OCI-LY3 (cell line): ENCODE measurements at regions not wholly inside any gene's neighbourhood (a gene's known extent, or its start where the extent isn't known, plus 50 kb on each side); places are given as distances from the start of the nearest gene placed in this dataset.
A peak's percentile ranks its signal among the peaks of the same experiment; 100 is the strongest.

Experiments used
- H2AFZ ChIP-seq: fragments of 200-600, 300-600 bp; shearing (Covaris generic); 2 replicates; pipeline ENCODE4 v1.6.0; 2014; ENCODE audit warnings: antibody characterized with exemption, low read depth, low read length
- H3K27ac ChIP-seq: fragments of 200-600, 300-600 bp; sonication (generic); 2 replicates; pipeline ENCODE4 v1.5.1; 2014; ENCODE audit warnings: mild to moderate bottlenecking, low read length, moderate library complexity, mixed read lengths
- H3K27me3 ChIP-seq: fragments of 200-600, 300-600 bp; sonication (generic); 2 replicates; pipeline ENCODE4 v1.6.1; 2014; ENCODE audit warnings: low read depth, low read length, mixed read lengths
- H3K36me3 ChIP-seq: fragments of 200-600, 300-600 bp; sonication (generic); replicated peaks from 2 replicates; pipeline ENCODE3; 2014; ENCODE audit warnings: low read depth, low read length, mixed read lengths
- H3K4me1 ChIP-seq: fragments of 300-600, 200-600 bp; sonication (generic); 2 replicates; pipeline ENCODE4 v1.6.1; 2014; ENCODE audit warnings: low read length, mixed read lengths
- H3K4me2 ChIP-seq: fragments of 200-600, 300-600 bp; sonication (generic); 2 replicates; pipeline ENCODE4 v1.6.1; 2014; ENCODE audit warnings: low read length, mixed read lengths
- H3K4me3 ChIP-seq: fragments of 300-600, 200-600 bp; sonication (generic); 2 replicates; pipeline ENCODE4 v1.5.1; 2014; ENCODE audit warnings: antibody characterized with exemption, mild to moderate bottlenecking, low read length, moderate library complexity
- H3K79me2 ChIP-seq: fragments of 300-600, 200-600 bp; shearing (Covaris generic); 2 replicates; pipeline ENCODE4 v1.6.1; 2014; ENCODE audit warnings: mild to moderate bottlenecking, low read length, mixed read lengths
- H3K9ac ChIP-seq: fragments of 300-600, 200-600 bp; shearing (Covaris generic); 2 replicates; pipeline ENCODE4 v1.6.0; 2014; ENCODE audit warnings: mild to moderate bottlenecking, low read length, moderate library complexity
- H3K9me3 ChIP-seq: fragments of 200-600, 300-600 bp; shearing (Covaris generic); 2 replicates; pipeline ENCODE4 v1.6.1; 2014; ENCODE audit warnings: low read length, mixed read lengths; ENCODE audit not compliant: insufficient read depth
- H4K20me1 ChIP-seq: fragments of 200-600, 300-600 bp; sonication (generic); 2 replicates; pipeline ENCODE4 v1.6.1; 2016; ENCODE audit warnings: low read length, mixed read lengths; ENCODE audit not compliant: insufficient read depth
- CTCF ChIP-seq: fragments of 200-600, 300-600 bp; sonication (generic); IDR thresholded peaks from 2 replicates; pipeline ENCODE4 v1.5.1; 2014; ENCODE audit warnings: antibody characterized with exemption, low read length, low read depth
- EZH2phosphoT487 ChIP-seq: fragments of 200-600 bp; shearing (Covaris generic); IDR thresholded peaks from 2 replicates; pipeline ENCODE4 v1.6.1; 2018; ENCODE audit warnings: antibody characterized with exemption, mixed run types, low read depth

GRCh38 chr7:51786284-51786683 is 469.7 kb upstream of the COBL start:
- H4K20me1 ChIP-seq: no peaks in the 10 kb centered on the region
- H3K4me3 ChIP-seq: peak overlapping the region; percentile 62
- H3K27ac ChIP-seq: peak overlapping the region; percentile 96
- no peaks in the 10 kb centered on the region for H3K9me3 ChIP-seq
- H3K4me1 ChIP-seq: peaks cover 46% of the 10 kb centered on the region
- H2AFZ ChIP-seq: peak overlapping the region; percentile 75
- no peak for TF ChIP-seq CTCF
- no peak for TF ChIP-seq EZH2phosphoT487
- no peaks in the 10 kb centered on the region for H3K79me2 ChIP-seq
- no peaks in the 10 kb centered on the region for H3K36me3 ChIP-seq
- peak overlapping the region; percentile 54 for H3K9ac ChIP-seq
- H3K27me3 ChIP-seq: no peaks in the 10 kb centered on the region
- peak overlapping the region; percentile 89 for H3K4me2 ChIP-seq

- Histone ChIP-seq H3K27me3 (no peaks in the 10 kb centered on the region), H3K27ac (peak overlapping the region; percentile 96), H3K4me2 (peak overlapping the region; percentile 89), H3K9ac (peak overlapping the region; percentile 54), H3K9me3 (no peaks in the 10 kb centered on the region), H2AFZ (peak overlapping the region; percentile 75), H3K4me3 (peak overlapping the region; percentile 62), H3K79me2 (no peaks in the 10 kb centered on the region), H3K4me1 (peaks cover 46% of the 10 kb centered on the region), H3K36me3 (no peaks in the 10 kb centered on the region), H4K20me1 (no peaks in the 10 kb centered on the region)
- TF ChIP-seq CTCF (no peak), EZH2phosphoT487 (no peak)
These were observed 469.3 kb upstream of the COBL start for GRCh38 chr7:51785876-51786275.

- H2AFZ ChIP-seq: peak overlapping the region; percentile 75
- TF ChIP-seq EZH2phosphoT487 (no peak), CTCF (no peak)
- no peaks in the 10 kb centered on the region for H3K9me3 ChIP-seq
- peaks cover 48% of the 10 kb centered on the region for H3K4me1 ChIP-seq
- no peaks in the 10 kb centered on the region for H3K27me3 ChIP-seq
- peak overlapping the region; percentile 62 for H3K4me3 ChIP-seq
- no peaks in the 10 kb centered on the region for H4K20me1 ChIP-seq
- peak overlapping the region; percentile 96 for H3K27ac ChIP-seq
- peak overlapping the region; percentile 89 for H3K4me2 ChIP-seq
- H3K79me2 ChIP-seq: no peaks in the 10 kb centered on the region
- no peaks in the 10 kb centered on the region for H3K36me3 ChIP-seq
- peak overlapping the region; percentile 34 for H3K9ac ChIP-seq
These were observed 468.6 kb upstream of the COBL start for GRCh38 chr7:51785171-51785570.

- no peak overlapping the region for H3K4me3 ChIP-seq
- no peaks in the 10 kb centered on the region for H3K9me3 ChIP-seq
- no peak overlapping the region for H3K9ac ChIP-seq
- no peaks in the 10 kb centered on the region for H3K27me3 ChIP-seq
- no peak overlapping the region for H2AFZ ChIP-seq
- TF ChIP-seq CTCF: no peak
- TF ChIP-seq EZH2phosphoT487: no peak
- H3K4me1 ChIP-seq: peaks cover 62% of the 10 kb centered on the region
- no peak overlapping the region for H3K27ac ChIP-seq
- no peaks in the 10 kb centered on the region for H3K79me2 ChIP-seq
- H3K36me3 ChIP-seq: no peaks in the 10 kb centered on the region
- H4K20me1 ChIP-seq: no peaks in the 10 kb centered on the region
- no peak overlapping the region for H3K4me2 ChIP-seq
These were observed 466.6 kb upstream of the COBL start for GRCh38 chr7:51783241-51783640.
